Bronchial epithelial cell (primary cell): ENCODE measurements at regions not wholly inside any gene's neighbourhood (a gene's known extent, or its start where the extent isn't known, plus 50 kb on each side); places are given as distances from the start of the nearest gene placed in this dataset.
A peak's percentile ranks its signal among the peaks of the same experiment; 100 is the strongest.

ENCODE experiments used
- DNase-seq: peaks from one replicate; pipeline ENCODE4 v3.0.0-alpha.2; 2010; ENCODE audit warnings: low read depth
- FAIRE-seq: peaks from 2 replicates; lab custom pipeline; 2011; peaks lifted over from hg19 to GRCh38; lab: Jason Lieb, UNC
- H3K27me3 ChIP-seq: 2 replicates; pipeline ENCODE4 v1.5.1; 2011; ENCODE audit warnings: low read length; ENCODE audit not compliant: control insufficient read depth, insufficient read depth
- H3K36me3 ChIP-seq: 2 replicates; pipeline ENCODE4 v1.5.1; 2011; ENCODE audit warnings: low read length; ENCODE audit not compliant: control insufficient read depth, insufficient read depth
- H3K4me3 ChIP-seq: 2 replicates; pipeline ENCODE4 v1.5.1; 2011; ENCODE audit warnings: mild to moderate bottlenecking, low read depth, low read length, control low read depth
- CTCF ChIP-seq: IDR thresholded peaks from 2 replicates; pipeline ENCODE4 v1.5.1; 2011; ENCODE audit warnings: mild to moderate bottlenecking, moderate library complexity, low read length, control low read depth, inconsistent platforms; ENCODE audit not compliant: insufficient read depth, severe bottlenecking

- Histone ChIP-seq H3K4me3 (no peak overlapping the region), H3K36me3 (no peaks in the 10 kb centered on the region), H3K27me3 (no peaks in the 10 kb centered on the region)
- FAIRE-seq (no peak), DNase-seq (no peak)
- TF ChIP-seq CTCF, result no peak
Measured at GRCh38 chr17:63109661-63110060, 143.6 kb downstream of the TANC2 start.

GRCh38 chr17:63113167-63113566, 147.1 kb downstream of the TANC2 start:
- Histone ChIP-seq H3K27me3 (no peaks in the 10 kb centered on the region), H3K4me3 (no peak overlapping the region), H3K36me3 (peaks cover 2% of the 10 kb centered on the region)
- FAIRE-seq, result no peak
- DNase-seq, result no peak
- no peak for TF ChIP-seq CTCF

- Histone ChIP-seq H3K4me3 (no peak overlapping the region), H3K36me3 (peaks cover 2% of the 10 kb centered on the region), H3K27me3 (no peaks in the 10 kb centered on the region)
- DNase-seq, result no peak
- no peak for FAIRE-seq
- no peak for TF ChIP-seq CTCF
Measured at GRCh38 chr17:63116228-63116627, 150.2 kb downstream of the TANC2 start.

GRCh38 chr17:63116967-63117830, 151.2 kb downstream of the TANC2 start:
- TF ChIP-seq CTCF, result no peak
- no peak overlapping the region for H3K4me3 ChIP-seq
- H3K36me3 ChIP-seq, result peaks cover 2% of the 10 kb centered on the region
- DNase-seq, result peak; percentile 60
- no peak for FAIRE-seq
- H3K27me3 ChIP-seq, result no peaks in the 10 kb centered on the region

- DNase-seq (peak; percentile 23), FAIRE-seq (no peak)
- Histone ChIP-seq H3K4me3 (no peak overlapping the region), H3K36me3 (peaks cover 2% of the 10 kb centered on the region), H3K27me3 (no peaks in the 10 kb centered on the region)
- TF ChIP-seq CTCF, result no peak
Measured at GRCh38 chr17:63120406-63120805, 154.4 kb downstream of the TANC2 start.
